CD8-positive, alpha-beta memory T cell (primary cell): ENCODE measurements at regions not wholly inside any gene's neighbourhood (a gene's known extent, or its start where the extent isn't known, plus 50 kb on each side); places are given as distances from the start of the nearest gene placed in this dataset.
A peak's percentile ranks its signal among the peaks of the same experiment; 100 is the strongest.

Experiments
- CTCF ChIA-PET: fragments of 350-600 bp; sonication (Branson Sonifier 250); formaldehyde crosslinking; loops from one replicate; lab custom pipeline; 2021; ENCODE audit warnings: antibody characterized with exemption; lab: Charles Lee
- POLR2A ChIA-PET: fragments of 350-600 bp; sonication (Branson Sonifier 250); formaldehyde crosslinking; loops from one replicate; lab custom pipeline; 2021; ENCODE audit warnings: antibody characterized with exemption; lab: Charles Lee
- DNase-seq, 5 donors: peaks; one replicate each; pipeline versions ENCODE4 v3.0.0 to v3.0.0-alpha.2; 2020 to 2022; ENCODE audit warnings: mixed read lengths in 1 of 5
- H3K27ac ChIP-seq: one replicate; pipeline ENCODE4 v1.7.0; 2013; ENCODE audit warnings: low read depth, mild to moderate bottlenecking, low read length, moderate library complexity
- H3K27me3 ChIP-seq: 2 replicates; pipeline ENCODE4 v1.7.0; 2013; ENCODE audit warnings: low read length, mild to moderate bottlenecking; ENCODE audit not compliant: insufficient read depth, poor library complexity, severe bottlenecking
- H3K36me3 ChIP-seq: 2 replicates; pipeline ENCODE4 v1.7.0; 2013; ENCODE audit warnings: mild to moderate bottlenecking, low read length, moderate library complexity; ENCODE audit not compliant: insufficient read depth
- H3K4me1 ChIP-seq: 2 replicates; pipeline ENCODE4 v1.7.0; 2013; ENCODE audit warnings: mild to moderate bottlenecking, low read length, moderate library complexity; ENCODE audit not compliant: insufficient read depth
- H3K4me3 ChIP-seq: 2 replicates; pipeline ENCODE4 v1.7.0; 2013; ENCODE audit warnings: mild to moderate bottlenecking, low read length
- H3K9me3 ChIP-seq: 2 replicates; pipeline ENCODE4 v1.7.0; 2013; ENCODE audit warnings: mild to moderate bottlenecking, low read length
- H3K27ac Mint-ChIP-seq, 8 donors: one replicate each; pipeline ENCODE4 v1.8.0; 2020 to 2021; ENCODE audit warnings: mixed read lengths in 8 of 8, mild to moderate bottlenecking in 6 of 8, inconsistent platforms in 3 of 8, moderate library complexity in 3 of 8
- H3K27me3 Mint-ChIP-seq, 2 donors: one replicate each; pipeline ENCODE4 v1.8.0; 2020 to 2021; ENCODE audit warnings: mixed read lengths in 2 of 2, mild to moderate bottlenecking in 1 of 2, moderate library complexity in 1 of 2
- H3K36me3 Mint-ChIP-seq, 3 donors: one replicate each; pipeline ENCODE4 v1.8.0; 2020 to 2021; ENCODE audit warnings: mixed read lengths in 3 of 3, inconsistent platforms in 1 of 3, mild to moderate bottlenecking in 1 of 3
- H3K4me1 Mint-ChIP-seq, 3 donors: one replicate each; pipeline ENCODE4 v1.8.0; 2020 to 2021; ENCODE audit warnings: mixed read lengths in 3 of 3, inconsistent platforms in 1 of 3, mild to moderate bottlenecking in 1 of 3
- H3K4me3 Mint-ChIP-seq, 7 donors: one replicate each; pipeline ENCODE4 v1.8.0; 2020 to 2021; ENCODE audit warnings: mixed read lengths in 7 of 7, mild to moderate bottlenecking in 6 of 7, moderate library complexity in 4 of 7, inconsistent platforms in 2 of 7
- H3K9me3 Mint-ChIP-seq, 5 donors: one replicate each; pipeline ENCODE4 v1.8.0; 2020 to 2022; ENCODE audit warnings: mixed read lengths in 5 of 5, mild to moderate bottlenecking in 3 of 5, moderate library complexity in 2 of 5, inconsistent platforms in 1 of 5

DNA sequence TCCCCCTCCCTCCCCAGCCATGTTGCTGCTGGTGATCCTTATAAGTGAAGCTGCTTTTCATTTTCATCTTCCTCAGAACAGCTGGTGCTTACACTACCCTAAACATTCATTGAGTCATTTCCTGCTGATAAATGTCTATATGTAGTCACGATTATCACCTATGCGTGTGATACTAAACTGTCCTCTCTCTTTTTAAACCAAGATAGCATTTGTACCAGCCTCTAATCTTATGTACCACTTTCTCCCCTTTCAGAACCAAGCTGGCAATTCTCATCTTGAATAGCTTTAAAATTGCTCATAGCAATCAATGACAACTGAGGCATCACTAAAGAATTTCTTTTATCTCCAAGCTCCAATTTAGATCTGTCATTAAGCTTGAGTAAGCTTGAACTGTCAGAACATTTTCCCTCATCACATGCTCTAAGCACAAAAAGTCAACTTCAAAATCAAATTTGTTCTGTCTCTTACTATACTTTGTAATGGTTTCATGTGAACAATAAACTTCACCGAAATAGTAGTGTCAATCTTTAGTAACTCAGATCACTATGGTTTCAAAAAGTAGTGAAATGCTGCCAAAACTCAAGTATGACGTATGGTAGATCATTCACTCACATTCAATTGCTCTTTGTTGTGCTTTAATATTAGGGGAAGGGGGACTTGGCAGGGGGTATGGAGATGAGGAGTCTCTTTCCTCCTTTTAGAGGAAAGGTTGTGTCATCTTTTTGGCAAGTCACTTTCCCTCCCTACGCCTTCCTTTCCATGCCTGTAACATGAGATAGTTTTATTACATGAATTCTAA lies 178.1 kb upstream of the NOVA1 start:
- Histone ChIP-seq H3K9me3 (peaks cover 4% of the 10 kb centered on the region), H3K27me3 (no peaks in the 10 kb centered on the region), H3K36me3 (no peaks in the 10 kb centered on the region), H3K27ac (no peak overlapping the region), H3K4me1 (no peaks in the 10 kb centered on the region), H3K4me3 (no peak overlapping the region)
- H3K27ac Mint-ChIP-seq, result peak overlapping the region in 1 of 8 donors; percentile 48
- H3K4me1 Mint-ChIP-seq, result no peaks in the 10 kb centered on the region
- CTCF ChIA-PET, result no interaction called here
- DNase-seq, result no peak
- no peaks in the 10 kb centered on the region for H3K27me3 Mint-ChIP-seq
- H3K36me3 Mint-ChIP-seq, result no peaks in the 10 kb centered on the region
- no peak overlapping the region for H3K4me3 Mint-ChIP-seq
- H3K9me3 Mint-ChIP-seq, result peaks cover 4 to 24% (median 15%) of the 10 kb centered on the region in 5 donors
- POLR2A ChIA-PET, result no interaction called here

DNA sequence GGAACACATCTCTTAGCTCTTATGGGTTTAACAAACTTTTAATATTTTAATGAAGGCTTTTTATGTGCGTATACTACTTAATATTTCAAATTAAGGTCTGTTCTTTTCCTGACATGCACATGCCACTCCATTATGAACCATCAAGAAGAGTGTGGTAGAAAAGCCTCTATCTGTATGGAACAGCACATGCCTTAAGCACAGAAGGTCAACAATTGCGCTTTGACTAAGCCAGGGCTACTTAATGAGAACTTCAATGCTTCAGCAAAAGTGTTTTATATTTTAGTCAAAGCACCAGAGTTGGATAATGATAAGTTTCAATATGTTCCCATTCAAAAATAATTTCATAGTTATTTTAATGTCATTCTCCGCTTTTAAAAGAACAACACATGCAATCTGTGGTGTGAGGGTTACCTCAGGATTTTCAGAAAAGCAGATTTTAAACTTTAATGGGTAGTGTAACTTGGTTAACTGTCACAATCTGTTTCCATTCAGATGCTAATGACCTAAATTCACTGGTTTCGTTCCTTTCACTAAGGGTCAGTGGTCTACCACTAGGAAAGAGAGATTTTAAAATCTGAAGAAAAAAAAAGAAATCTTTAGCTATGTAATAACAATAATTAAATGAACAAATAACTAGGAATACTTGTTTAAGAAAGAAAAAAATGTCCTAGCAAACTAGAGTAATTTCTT lies 193.4 kb upstream of the NOVA1 start:
- Mint-ChIP-seq H3K27ac (no peak overlapping the region), H3K9me3 (peaks cover 11 to 48% (median 23%) of the 10 kb centered on the region in 5 donors), H3K36me3 (peaks cover 0 to 2% (median 0%) of the 10 kb centered on the region in 3 donors), H3K27me3 (no peaks in the 10 kb centered on the region), H3K4me1 (no peaks in the 10 kb centered on the region), H3K4me3 (no peak overlapping the region)
- H3K27ac ChIP-seq, result no peak overlapping the region
- ChIA-PET POLR2A (no interaction called here), CTCF (interaction anchor here (0.9 kb wide), 1 partner anchor 10 kb away, joined by 5 read pairs; no protein-coding TSS in a partner anchor)
- H3K9me3 ChIP-seq, result no peaks in the 10 kb centered on the region
- no peaks in the 10 kb centered on the region for H3K27me3 ChIP-seq
- H3K4me3 ChIP-seq, result no peak overlapping the region
- no peaks in the 10 kb centered on the region for H3K4me1 ChIP-seq
- no peak for DNase-seq
- H3K36me3 ChIP-seq, result no peaks in the 10 kb centered on the region

DNA sequence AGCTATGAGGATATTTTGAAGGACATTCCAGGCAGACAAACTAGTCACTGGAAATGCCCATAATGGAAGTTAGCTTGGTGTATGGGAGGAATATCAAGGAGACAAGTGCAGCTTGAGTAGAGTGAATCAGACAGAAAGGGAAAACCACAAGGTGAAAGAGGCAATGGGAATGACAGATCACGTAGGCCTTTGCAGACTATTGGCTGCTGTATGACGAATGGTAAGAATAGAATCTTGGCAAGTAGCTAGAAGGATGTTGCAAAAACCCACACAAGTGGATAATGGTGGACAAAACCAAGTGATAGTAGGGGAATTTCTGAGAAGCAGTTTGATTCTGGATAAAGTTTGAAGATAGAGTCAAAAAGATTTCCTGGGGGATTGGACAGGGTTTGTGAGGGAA lies 196.9 kb upstream of the NOVA1 start:
- POLR2A ChIA-PET, result no interaction called here
- Histone ChIP-seq H3K4me1 (no peaks in the 10 kb centered on the region), H3K9me3 (no peaks in the 10 kb centered on the region), H3K36me3 (no peaks in the 10 kb centered on the region), H3K27ac (no peak overlapping the region), H3K27me3 (no peaks in the 10 kb centered on the region), H3K4me3 (no peak overlapping the region)
- CTCF ChIA-PET, result no interaction called here
- Mint-ChIP-seq H3K4me3 (no peak overlapping the region), H3K27ac (no peak overlapping the region), H3K4me1 (no peaks in the 10 kb centered on the region), H3K9me3 (peaks cover 6 to 44% (median 23%) of the 10 kb centered on the region in 5 donors), H3K36me3 (peaks cover 0 to 2% (median 0%) of the 10 kb centered on the region in 3 donors), H3K27me3 (no peaks in the 10 kb centered on the region)
- no peak for DNase-seq

DNA sequence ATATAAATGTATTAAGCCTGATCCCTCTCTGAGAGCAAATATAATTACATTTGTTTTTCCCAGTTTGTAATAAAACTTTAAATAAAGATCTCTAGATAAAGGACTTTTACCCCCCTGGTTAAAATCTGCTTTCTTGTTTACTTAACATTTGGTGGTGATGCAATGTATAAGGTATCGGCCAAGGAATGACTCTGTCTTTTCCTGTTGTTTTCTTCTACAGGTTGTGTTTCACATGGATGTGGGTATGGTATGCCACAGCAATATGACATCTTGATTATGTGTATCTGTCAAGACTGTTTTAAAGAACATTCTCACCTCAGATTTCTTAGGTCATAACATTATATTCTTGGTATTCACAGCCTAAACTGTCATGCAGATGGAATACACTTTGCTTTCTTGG lies 210.6 kb upstream of the NOVA1 start:
- H3K4me3 Mint-ChIP-seq, result no peak overlapping the region
- H3K27me3 ChIP-seq, result no peaks in the 10 kb centered on the region
- no peak overlapping the region for H3K27ac ChIP-seq
- H3K4me3 ChIP-seq, result no peak overlapping the region
- no peaks in the 10 kb centered on the region for H3K36me3 ChIP-seq
- H3K36me3 Mint-ChIP-seq, result no peaks in the 10 kb centered on the region
- no peaks in the 10 kb centered on the region for H3K4me1 ChIP-seq
- H3K9me3 Mint-ChIP-seq, result peaks cover 16 to 33% (median 26%) of the 10 kb centered on the region in 5 donors
- H3K27ac Mint-ChIP-seq, result no peak overlapping the region
- no peak for DNase-seq
- ChIA-PET POLR2A (no interaction called here), CTCF (no interaction called here)
- H3K9me3 ChIP-seq, result no peaks in the 10 kb centered on the region
- no peaks in the 10 kb centered on the region for H3K27me3 Mint-ChIP-seq
- no peaks in the 10 kb centered on the region for H3K4me1 Mint-ChIP-seq

DNA sequence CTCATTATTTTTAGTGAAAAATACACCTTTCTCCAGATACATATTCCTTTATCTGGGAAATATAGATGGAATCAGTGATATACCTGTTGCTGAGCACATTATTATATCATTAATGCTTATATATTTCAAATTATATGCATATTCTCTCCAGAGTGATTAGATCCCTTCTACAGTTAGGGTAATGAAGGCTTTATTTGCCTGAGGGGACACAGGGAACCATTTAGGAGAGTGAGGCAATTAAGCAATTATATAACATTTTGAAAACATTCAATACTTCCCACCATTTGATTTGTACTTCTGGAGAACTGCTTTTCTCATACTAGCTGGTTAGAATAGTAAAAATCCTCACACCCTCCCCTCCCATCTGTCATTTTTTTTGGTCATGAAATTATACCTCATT lies 212.8 kb upstream of the NOVA1 start:
- no peaks in the 10 kb centered on the region for H3K27me3 Mint-ChIP-seq
- H3K4me3 Mint-ChIP-seq, result no peak overlapping the region
- H3K36me3 ChIP-seq, result no peaks in the 10 kb centered on the region
- no peaks in the 10 kb centered on the region for H3K9me3 ChIP-seq
- H3K36me3 Mint-ChIP-seq, result no peaks in the 10 kb centered on the region
- no peaks in the 10 kb centered on the region for H3K4me1 Mint-ChIP-seq
- H3K27ac ChIP-seq, result no peak overlapping the region
- H3K27ac Mint-ChIP-seq, result no peak overlapping the region
- H3K4me3 ChIP-seq, result no peak overlapping the region
- CTCF ChIA-PET, result no interaction called here
- H3K4me1 ChIP-seq, result no peaks in the 10 kb centered on the region
- no peaks in the 10 kb centered on the region for H3K27me3 ChIP-seq
- peaks cover 6 to 35% (median 22%) of the 10 kb centered on the region in 5 donors for H3K9me3 Mint-ChIP-seq
- no peak for DNase-seq
- POLR2A ChIA-PET, result no interaction called here

DNA sequence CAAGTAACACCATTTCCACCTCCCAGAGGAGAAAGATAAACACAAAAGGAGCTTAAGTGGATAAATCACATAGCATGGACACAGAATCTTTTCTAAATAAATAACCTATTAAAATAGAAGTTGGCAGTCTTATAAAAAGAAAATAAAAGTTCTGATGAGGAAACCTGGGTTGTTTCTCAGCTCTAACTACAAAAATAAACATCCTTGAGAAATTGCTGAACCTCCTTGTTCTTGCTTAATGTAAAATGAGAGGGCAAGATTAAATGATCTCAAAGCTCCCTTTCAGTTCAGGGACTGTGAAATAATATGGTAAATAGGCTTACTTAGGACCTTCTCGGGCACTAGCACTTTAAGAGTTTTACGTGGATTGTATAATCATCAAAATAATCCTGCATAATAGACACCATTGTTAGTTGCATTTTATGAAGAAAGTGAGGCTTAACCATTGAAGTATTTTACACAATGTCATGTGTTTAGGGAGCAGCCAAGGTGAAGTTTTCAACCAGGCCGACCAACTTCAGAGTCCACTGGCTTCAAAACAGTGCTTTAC lies 214.0 kb upstream of the NOVA1 start:
- Histone ChIP-seq H3K27ac (no peak overlapping the region), H3K9me3 (no peaks in the 10 kb centered on the region), H3K36me3 (no peaks in the 10 kb centered on the region), H3K4me1 (no peaks in the 10 kb centered on the region), H3K4me3 (no peak overlapping the region), H3K27me3 (no peaks in the 10 kb centered on the region)
- H3K27ac Mint-ChIP-seq, result no peak overlapping the region
- H3K4me3 Mint-ChIP-seq, result no peak overlapping the region
- H3K36me3 Mint-ChIP-seq, result no peaks in the 10 kb centered on the region
- no peak for DNase-seq
- ChIA-PET POLR2A (no interaction called here), CTCF (no interaction called here)
- peaks cover 6 to 29% (median 23%) of the 10 kb centered on the region in 5 donors for H3K9me3 Mint-ChIP-seq
- no peaks in the 10 kb centered on the region for H3K4me1 Mint-ChIP-seq
- no peaks in the 10 kb centered on the region for H3K27me3 Mint-ChIP-seq

DNA sequence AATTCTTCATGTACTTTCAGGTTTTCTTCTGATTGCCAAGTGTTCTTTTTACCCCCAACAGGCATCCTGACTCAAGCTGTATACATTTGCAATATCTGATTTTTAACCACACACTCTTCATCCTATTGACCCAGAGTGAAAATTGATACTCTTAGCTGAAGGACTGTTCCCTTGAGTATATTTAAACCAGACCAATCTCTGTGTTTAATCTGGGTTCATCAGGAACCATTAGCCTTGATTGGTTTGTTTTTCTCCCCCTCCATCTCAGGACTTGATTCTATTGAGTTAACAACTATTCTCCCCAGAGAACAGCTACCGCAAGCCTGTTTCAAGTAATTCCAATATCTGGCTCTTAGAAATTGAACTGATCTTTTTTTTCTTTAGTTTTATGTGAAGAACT lies 222.3 kb upstream of the NOVA1 start:
- H3K4me1 Mint-ChIP-seq, result no peaks in the 10 kb centered on the region
- H3K27me3 Mint-ChIP-seq, result no peaks in the 10 kb centered on the region
- no peak overlapping the region for H3K4me3 Mint-ChIP-seq

DNA sequence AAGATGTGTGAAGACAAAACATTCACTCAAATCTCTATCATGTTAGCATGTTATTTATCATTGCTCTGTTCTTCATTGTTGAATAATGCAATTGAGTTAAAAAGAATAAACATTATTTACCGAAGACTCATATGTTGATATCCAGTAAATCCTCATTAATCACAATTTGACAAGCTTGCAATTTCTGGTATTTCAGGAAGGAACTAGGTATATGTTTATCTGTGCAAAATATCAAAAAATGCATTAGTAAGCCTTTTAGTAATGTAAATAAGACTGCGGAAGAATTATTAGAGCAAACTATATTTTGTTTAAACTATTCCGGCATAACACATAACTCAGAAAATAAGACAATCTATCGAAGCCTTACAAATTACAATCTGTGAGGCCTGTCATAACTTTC lies 222.7 kb upstream of the NOVA1 start:
- H3K36me3 ChIP-seq, result no peaks in the 10 kb centered on the region
- Mint-ChIP-seq H3K27me3 (no peaks in the 10 kb centered on the region), H3K4me1 (no peaks in the 10 kb centered on the region), H3K36me3 (no peaks in the 10 kb centered on the region), H3K27ac (no peak overlapping the region), H3K4me3 (no peak overlapping the region), H3K9me3 (peaks cover 2 to 45% (median 9%) of the 10 kb centered on the region in 5 donors)
- POLR2A ChIA-PET, result no interaction called here
- no peak overlapping the region for H3K4me3 ChIP-seq
- H3K27me3 ChIP-seq, result no peaks in the 10 kb centered on the region
- no peaks in the 10 kb centered on the region for H3K4me1 ChIP-seq
- CTCF ChIA-PET, result no interaction called here
- no peak overlapping the region for H3K27ac ChIP-seq
- DNase-seq, result no peak
- H3K9me3 ChIP-seq, result no peaks in the 10 kb centered on the region

More for the DNA sequence above, 222.3 kb upstream of the NOVA1 start:
- Mint-ChIP-seq H3K36me3 (no peaks in the 10 kb centered on the region), H3K27ac (no peak overlapping the region), H3K9me3 (peaks cover 2 to 42% (median 7%) of the 10 kb centered on the region in 5 donors)
- Histone ChIP-seq H3K9me3 (no peaks in the 10 kb centered on the region), H3K4me1 (no peaks in the 10 kb centered on the region), H3K4me3 (no peak overlapping the region), H3K27me3 (no peaks in the 10 kb centered on the region), H3K27ac (no peak overlapping the region), H3K36me3 (no peaks in the 10 kb centered on the region)
- POLR2A ChIA-PET, result no interaction called here
- CTCF ChIA-PET, result no interaction called here
- no peak for DNase-seq
